AG04449 (cell line): ENCODE measurements at regions not wholly inside any gene's neighbourhood (a gene's known extent, or its start where the extent isn't known, plus 50 kb on each side); places are given as distances from the start of the nearest gene placed in this dataset.
A peak's percentile ranks its signal among the peaks of the same experiment; 100 is the strongest.
"Not testable (repeated sequence)": the region's sequence is repeated elsewhere in the genome, so short reads cannot be mapped to it uniquely, and the experiment has no call there.

Experiments
- CTCF ChIA-PET: fragments of 350-600 bp; formaldehyde crosslinking; extraction: SDS; loops from one replicate; lab custom pipeline; 2021; ENCODE audit warnings: antibody characterized with exemption; lab: Yijun Ruan, JAX
- POLR2A ChIA-PET: fragments of 400-600, 350-600 bp; formaldehyde crosslinking; extraction: SDS; loops from one replicate; lab custom pipeline; 2020; ENCODE audit warnings: antibody characterized with exemption, inconsistent platforms; lab: Yijun Ruan, JAX
- DNase-seq: peaks from one replicate; pipeline ENCODE4 v3.0.0-alpha.2; 2010; ENCODE audit warnings: low read depth, low spot score
- H3K4me3 ChIP-seq: 2 replicates; pipeline ENCODE4 v1.5.1; 2011; ENCODE audit warnings: low read depth, mild to moderate bottlenecking, control low read depth, low read length
- TF ChIP-seq, protein P1 (sequence below): IDR thresholded peaks from one replicate; pipeline ENCODE4 v1.5.1; 2011; ENCODE audit warnings: mild to moderate bottlenecking, moderate library complexity, low read length, control low read depth, inconsistent platforms; ENCODE audit not compliant: insufficient read depth; ENCODE audit errors: missing control alignments

DNA sequence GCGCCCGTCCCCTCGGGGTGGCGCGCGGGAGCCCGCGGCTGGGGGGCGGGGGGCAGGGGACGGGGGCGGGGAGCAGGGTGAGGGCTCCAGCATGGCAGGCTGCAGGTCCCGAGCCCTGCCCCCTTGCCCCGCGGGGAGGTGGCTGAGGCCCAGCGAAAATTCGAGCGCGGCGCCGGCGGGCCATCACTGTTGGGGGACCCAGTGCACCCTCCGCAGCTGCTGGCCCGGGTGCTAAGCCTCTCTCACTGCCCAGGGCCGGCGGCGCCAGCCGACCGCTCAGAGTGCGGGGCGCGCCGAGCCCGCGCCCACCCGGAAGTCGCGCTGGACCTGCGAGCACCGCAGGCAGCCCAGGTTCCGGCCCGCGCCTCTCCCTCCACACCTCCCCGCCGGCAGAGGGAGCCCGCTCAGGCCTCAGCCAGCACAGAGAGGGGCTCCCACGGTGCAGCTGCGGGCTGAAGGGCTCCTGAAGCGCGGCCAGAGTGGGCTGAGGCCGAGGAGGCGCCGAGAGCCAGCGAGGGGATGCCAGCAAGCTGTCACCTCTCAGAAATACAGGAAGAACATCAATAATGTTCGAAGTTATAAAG is 290.8 kb upstream of the PRSS16 start:
- TF ChIP-seq, protein P1, sequence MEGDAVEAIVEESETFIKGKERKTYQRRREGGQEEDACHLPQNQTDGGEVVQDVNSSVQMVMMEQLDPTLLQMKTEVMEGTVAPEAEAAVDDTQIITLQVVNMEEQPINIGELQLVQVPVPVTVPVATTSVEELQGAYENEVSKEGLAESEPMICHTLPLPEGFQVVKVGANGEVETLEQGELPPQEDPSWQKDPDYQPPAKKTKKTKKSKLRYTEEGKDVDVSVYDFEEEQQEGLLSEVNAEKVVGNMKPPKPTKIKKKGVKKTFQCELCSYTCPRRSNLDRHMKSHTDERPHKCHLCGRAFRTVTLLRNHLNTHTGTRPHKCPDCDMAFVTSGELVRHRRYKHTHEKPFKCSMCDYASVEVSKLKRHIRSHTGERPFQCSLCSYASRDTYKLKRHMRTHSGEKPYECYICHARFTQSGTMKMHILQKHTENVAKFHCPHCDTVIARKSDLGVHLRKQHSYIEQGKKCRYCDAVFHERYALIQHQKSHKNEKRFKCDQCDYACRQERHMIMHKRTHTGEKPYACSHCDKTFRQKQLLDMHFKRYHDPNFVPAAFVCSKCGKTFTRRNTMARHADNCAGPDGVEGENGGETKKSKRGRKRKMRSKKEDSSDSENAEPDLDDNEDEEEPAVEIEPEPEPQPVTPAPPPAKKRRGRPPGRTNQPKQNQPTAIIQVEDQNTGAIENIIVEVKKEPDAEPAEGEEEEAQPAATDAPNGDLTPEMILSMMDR, result peak; percentile 56
- CTCF ChIA-PET, POLR2A ChIA-PET, DNase-seq: not testable (repeated sequence)
- H3K4me3 ChIP-seq, result peak overlapping the region; percentile 55

DNA sequence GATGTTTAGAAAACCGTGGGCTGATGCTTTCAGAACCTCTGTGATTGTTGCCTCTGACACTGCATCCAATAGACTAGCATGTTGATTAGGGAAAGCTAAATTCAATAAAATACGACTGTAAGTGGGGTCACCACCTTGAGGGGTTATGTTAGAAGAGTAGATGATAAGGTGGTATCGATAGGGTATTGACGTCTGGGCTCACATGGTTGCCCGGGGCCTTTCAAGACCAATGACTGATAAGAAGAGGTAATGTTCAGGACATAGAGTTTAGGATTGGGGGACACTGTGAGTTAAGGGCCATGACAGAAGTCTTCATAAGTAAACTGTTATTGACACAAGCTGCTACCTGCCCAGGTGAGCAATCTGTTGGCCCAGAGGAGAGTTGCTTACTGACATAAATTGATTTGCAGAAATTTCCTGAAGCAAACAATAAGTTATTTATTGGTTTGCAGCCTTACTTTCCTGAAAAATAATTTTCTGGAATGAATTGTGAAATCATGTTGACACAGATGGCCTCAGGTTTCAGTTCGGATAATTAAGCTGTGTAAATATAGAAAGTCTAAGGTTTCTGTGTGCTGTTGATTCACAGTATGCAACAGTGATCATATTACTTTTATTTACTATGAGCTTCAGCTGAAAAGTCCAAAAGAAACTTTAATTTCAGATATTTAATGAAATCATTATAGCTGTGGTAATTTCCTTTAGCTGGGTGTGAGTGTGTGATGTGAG is 289.9 kb upstream of the PRSS16 start:
- peak overlapping the region; percentile 55 for H3K4me3 ChIP-seq
- POLR2A ChIA-PET, DNase-seq, CTCF ChIA-PET: not testable (repeated sequence)

DNA sequence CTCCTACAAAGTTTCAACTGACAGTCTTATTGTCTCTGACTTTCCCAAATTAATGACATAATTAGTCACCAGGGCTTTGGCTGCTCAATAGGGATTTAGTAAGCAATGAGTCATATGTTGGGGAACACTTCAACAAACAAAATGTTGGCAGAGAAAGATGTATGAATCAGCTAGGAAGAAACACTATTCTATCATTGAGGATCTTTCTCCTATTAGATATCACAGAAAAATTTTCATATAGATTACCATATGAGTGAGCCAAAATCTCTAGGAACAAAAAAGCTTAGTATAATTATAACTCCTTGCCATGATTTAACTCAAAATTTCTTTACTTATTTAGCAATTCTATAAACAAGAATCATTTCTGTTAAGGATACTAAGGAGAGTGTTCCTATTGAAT is 286.3 kb upstream of the PRSS16 start:
- DNase-seq, POLR2A ChIA-PET, H3K4me3 ChIP-seq, CTCF ChIA-PET: not testable (repeated sequence)

- POLR2A ChIA-PET, result no interaction called here
- DNase-seq, result no peak
- CTCF ChIA-PET, result no interaction called here
- H3K4me3 ChIP-seq, result no peak overlapping the region
- TF ChIP-seq, protein P1, result no peak
Observed at GRCh38 chr6:27002447-27002846, 245.1 kb upstream of the PRSS16 start.

GRCh38 chr6:27007020-27007419 is 240.5 kb upstream of the PRSS16 start:
- TF ChIP-seq, protein P1, result no peak
- no peak overlapping the region for H3K4me3 ChIP-seq
- POLR2A ChIA-PET, result no interaction called here
- CTCF ChIA-PET, result no interaction called here
- no peak for DNase-seq

- DNase-seq, POLR2A ChIA-PET, H3K4me3 ChIP-seq, CTCF ChIA-PET: not testable (repeated sequence)
Observed at GRCh38 chr6:27008613-27009012, 238.9 kb upstream of the PRSS16 start.

DNA sequence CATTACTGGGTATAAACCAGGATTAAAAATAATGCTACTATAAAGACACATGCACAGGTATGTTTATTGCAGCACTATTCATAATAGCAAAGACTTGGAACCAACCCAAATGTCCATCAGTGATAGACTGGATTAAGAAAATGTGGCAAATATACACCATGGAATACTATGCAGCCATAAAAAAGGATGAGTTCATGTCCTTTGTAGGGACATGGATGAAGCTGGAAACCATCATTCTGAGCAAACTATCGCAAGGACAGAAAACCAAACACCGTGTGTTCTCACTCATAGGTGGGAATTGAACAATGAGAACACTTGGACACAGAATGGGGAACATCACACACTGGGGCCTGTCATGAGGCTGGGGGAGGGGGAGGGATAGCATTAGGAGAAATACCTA is 233.4 kb upstream of the PRSS16 start:
- CTCF ChIA-PET, result not testable (repeated sequence)

GRCh38 chr6:27016689-27017088 is 230.8 kb upstream of the PRSS16 start:
- POLR2A ChIA-PET, result no interaction called here
- TF ChIP-seq, protein P1, result no peak
- H3K4me3 ChIP-seq, result no peak overlapping the region
- DNase-seq, result no peak
- CTCF ChIA-PET, result no interaction called here

More for the DNA sequence above, 233.4 kb upstream of the PRSS16 start:
- H3K4me3 ChIP-seq, POLR2A ChIA-PET, DNase-seq: not testable (repeated sequence)

DNA sequence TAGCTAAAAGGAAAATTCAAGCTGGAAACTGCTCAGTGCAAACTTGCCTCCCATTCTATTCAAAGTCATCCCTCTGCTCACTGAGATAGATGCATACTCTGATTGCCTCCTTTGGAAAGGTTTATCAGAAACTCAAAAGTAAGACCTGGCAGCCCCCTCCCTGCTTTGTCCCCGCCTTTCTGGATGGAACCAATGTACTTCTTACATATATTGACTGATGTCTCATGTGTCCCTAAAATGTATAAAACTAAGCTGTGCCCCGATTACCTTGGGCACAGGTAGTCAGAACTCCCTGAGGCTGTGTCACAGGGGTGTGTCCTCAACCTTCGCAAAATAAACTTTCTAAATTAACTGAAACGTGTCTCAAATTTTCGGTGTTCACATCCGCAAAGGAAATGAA is 229.1 kb upstream of the PRSS16 start:
- H3K4me3 ChIP-seq, POLR2A ChIA-PET, CTCF ChIA-PET, DNase-seq: not testable (repeated sequence)
